ENCODE measurements at regions not wholly inside any gene's neighbourhood (a gene's known extent, or its start where the extent isn't known, plus 50 kb on each side); places are given as distances from the start of the nearest gene placed in this dataset.

DNA sequence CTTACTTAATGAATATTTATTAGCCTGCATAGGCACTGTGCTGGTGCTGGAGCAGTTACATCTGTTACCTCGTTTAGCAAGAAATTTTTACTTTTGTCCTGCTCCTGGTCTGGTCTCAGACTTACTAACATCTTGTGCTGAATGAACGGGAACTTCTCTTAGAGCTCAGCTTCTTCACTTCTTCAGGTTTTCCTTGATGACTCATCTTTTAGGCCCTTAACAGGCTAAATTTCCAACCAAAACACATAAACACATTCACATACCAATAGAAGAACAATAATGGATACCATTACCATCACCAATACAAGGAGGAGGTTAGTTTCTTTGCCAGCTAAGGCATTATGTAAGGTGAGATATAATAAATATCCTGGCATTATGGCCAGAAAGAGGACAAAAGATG, 68.9 kb downstream of the IFI44 start:
- TF ChIP-seq CTCF (IDR thresholded peaks at IDR 0.05) = no peak
- no peak for TF ChIP-seq POLR2A (IDR thresholded peaks at IDR 0.05)
